GM21515 (cell line): ENCODE measurements at regions not wholly inside any gene's neighbourhood (a gene's known extent, or its start where the extent isn't known, plus 50 kb on each side); places are given as distances from the start of the nearest gene placed in this dataset.
"Not testable (repeated sequence)": the region's sequence is repeated elsewhere in the genome, so short reads cannot be mapped to it uniquely, and the experiment has no call there.

Source experiments
- ATAC-seq: cut with Tn5 transposase; IDR thresholded peaks from one replicate; pipeline ENCODE4 v1.9.1; 2021; ENCODE audit not compliant: unreplicated experiment

DNA sequence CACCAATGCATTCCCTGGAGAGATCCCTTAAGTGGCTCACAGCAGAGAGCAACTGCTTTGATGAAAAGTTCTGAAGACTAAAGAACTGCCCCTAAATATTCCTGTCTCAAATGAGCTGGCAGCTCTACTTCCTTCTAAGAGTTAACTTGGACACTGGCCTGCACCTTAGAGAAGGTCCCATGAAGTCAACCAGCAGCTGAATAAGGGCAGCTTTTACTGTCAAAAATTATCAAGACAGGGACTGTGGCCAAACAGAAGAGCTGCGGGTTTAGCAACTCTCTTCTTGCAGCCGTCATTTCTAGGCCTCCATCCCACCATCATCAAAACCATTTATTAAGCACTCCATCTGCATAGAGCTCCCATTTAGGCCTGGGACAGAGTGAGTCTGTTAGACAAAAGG is 491.1 kb upstream of the TSHZ3 start:
- ATAC-seq: no peak

DNA sequence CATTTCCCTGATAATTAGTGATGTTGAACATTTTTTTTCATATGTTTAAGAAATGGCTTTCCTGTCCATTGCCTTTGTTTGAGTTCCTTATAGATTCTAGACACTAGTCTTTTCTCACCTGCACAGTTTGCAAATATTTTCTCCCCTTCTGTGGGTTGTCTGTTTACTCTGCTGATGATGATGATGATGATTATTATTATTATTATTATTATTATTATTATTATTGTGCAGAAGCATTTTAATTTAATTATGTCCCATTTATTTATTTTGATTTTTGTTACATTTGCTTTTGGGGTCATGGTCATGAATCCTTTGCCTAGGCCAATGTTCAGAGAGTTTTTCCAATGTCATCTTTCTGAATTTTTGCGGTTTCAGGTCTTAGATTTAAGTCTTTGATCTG is 492.5 kb upstream of the TSHZ3 start:
- no peak for ATAC-seq

DNA sequence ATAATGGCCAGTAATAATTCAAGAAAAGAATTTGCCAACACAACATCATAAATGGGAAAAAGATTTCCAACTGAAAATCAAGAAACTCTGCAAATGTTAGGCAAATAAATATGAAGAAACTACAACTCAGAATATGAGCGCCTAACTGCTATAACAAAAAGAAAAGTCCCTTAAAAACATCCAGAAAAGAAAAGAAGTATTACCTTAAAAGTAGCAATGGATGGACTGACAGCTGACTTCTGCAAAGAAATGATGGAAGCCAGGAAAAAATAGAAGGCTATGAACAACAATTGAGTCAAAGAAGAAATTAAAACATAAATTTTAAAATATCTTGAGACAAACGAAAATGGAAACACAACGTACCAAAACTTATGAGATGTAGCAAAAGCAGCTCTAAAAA is 482.3 kb upstream of the ZNF507 start:
- ATAC-seq: no peak

- no peak for ATAC-seq
These were observed 471.1 kb upstream of the ZNF507 start for GRCh38 chr19:31874313-31874712.

DNA sequence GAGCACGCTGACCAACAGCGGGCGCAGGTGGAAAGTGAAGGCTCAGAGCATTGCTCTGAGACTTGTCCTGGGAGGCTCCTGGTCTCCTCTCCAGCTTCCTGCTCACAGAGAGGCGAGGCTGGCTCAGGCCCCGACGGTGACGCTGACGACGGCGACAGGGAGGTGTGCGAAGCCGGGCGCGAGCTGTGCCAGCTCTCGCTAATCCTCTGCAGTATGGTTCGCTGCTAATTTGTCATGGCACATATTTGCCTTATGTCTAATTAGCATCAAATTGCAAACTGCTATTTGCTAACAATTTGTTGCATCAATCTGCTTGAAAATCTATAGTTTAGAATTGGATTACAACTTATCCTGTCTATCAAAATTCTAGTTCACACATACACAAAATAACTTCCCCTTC is 469.8 kb upstream of the ZNF507 start:
- no peak for ATAC-seq

DNA sequence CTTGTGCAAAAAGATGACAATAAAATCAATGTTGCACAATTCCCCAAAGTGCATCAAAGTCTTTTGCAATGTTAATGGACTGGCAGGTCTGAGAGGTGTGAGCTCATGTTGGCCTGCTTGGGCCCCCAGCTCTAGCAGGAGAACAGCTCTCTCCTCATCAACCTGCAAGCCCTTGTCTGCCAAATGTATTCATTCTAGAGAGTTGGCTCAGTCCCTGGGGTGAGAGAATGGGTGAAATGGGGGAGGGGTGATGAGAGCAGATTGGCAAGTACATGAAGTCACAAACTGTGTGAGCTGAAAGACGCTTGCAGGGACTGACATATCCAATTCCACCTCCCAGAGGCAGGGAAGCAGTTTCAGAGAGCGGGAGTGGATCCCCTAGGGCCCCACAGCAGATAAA is 465.1 kb upstream of the ZNF507 start:
- ATAC-seq: no peak

- no peak for ATAC-seq
These were observed 463.4 kb upstream of the ZNF507 start for GRCh38 chr19:31881988-31882387.

GRCh38 chr19:31882709-31883108 is 462.7 kb upstream of the ZNF507 start:
- ATAC-seq: no peak

DNA sequence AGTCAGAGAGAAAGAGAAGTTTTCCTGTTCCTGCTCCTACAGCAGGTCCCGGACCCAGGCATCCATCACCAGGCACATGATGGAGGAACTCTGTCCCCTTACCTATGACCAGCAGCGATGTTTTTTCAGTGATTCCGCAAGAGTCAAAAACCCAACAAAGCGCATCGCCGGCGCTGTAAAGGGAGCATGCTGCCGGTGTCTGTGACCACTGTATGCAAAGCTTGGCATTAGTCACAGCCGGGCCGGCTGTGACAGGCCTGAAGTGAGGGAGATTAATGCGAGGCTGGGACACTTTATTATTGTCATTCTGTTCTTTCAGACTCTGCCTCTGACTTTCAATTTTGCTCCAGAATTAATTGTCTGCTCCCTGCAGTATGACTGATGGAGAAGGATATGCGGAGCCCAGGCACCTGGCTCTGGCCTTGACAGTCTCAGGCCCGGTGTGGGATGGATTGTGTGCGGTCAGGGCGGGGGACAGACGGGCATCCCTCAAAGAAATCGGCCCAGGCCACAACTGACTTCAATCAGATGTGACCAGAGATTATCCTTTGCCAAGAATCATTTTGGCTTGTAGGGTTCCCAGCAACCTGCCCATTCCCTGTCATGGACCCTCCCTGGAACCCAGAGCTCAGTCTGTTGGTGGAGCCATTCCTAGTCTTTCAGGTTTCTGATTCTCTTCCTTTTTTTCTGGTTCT is 462.0 kb upstream of the ZNF507 start:
- ATAC-seq: no peak

GRCh38 chr19:31885280-31885853 is 460.0 kb upstream of the ZNF507 start:
- no peak for ATAC-seq

- no peak for ATAC-seq
These were observed 455.2 kb upstream of the ZNF507 start for GRCh38 chr19:31890230-31890629.

DNA sequence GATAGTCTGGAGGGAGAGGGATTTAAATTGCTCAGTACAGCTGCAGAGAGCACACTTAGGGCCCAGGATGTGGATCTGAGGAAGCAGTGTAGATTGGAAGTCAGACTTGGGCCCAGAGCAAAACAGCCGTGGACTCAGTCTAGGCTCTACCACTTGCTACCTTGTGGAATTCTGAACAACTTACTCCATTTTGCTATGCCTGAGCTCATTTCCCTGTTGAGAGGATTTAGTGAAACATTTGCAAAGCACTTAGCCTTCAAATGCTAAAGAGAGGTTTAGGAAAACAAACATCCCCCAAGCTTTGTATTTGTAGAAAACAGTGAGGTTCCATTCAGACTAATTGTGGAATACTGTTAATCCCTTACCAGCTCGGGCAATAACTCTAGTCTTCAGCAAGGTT is 453.4 kb upstream of the ZNF507 start:
- no peak for ATAC-seq

- ATAC-seq: not testable (repeated sequence)
These were observed 451.9 kb upstream of the ZNF507 start for GRCh38 chr19:31893491-31893890.

DNA sequence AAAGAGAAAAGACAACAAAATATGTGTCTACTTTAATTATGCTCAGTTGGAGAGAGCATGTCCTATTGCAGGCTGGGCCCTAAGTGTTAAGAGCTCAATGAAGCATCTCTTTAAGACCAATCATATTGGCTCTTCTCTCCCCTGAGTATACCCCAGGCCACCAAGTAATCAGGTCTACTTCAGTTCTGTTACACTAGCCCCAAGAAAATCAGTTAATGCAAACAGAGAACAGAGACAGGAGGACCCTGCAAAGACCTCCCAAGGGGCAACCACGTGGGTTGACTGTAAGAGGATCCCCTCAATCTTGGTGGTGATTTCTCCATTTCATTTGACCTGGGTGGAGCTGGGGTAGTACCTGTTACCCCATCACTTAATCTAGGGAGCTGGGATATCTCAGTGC is 451.0 kb upstream of the ZNF507 start:
- ATAC-seq: no peak

DNA sequence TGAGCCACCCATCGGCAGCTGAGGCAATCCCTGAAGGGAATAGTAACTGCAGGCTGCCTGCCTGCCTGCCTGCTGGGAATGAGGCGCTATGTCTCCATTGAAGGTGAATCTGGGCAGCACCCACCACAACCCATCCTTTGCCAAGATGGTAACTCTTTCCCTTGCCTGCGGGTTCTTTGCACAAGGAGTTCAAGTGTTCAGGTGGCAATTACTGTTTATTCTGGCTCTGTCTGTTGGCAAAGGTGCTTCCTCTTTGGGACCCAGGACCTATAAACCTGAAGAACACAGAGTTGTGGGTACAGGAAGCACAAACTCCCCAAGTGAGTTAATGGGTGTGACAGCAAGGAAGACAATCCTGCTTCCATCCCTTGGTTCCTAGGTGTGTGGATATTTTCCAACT is 448.1 kb upstream of the ZNF507 start:
- ATAC-seq: no peak

DNA sequence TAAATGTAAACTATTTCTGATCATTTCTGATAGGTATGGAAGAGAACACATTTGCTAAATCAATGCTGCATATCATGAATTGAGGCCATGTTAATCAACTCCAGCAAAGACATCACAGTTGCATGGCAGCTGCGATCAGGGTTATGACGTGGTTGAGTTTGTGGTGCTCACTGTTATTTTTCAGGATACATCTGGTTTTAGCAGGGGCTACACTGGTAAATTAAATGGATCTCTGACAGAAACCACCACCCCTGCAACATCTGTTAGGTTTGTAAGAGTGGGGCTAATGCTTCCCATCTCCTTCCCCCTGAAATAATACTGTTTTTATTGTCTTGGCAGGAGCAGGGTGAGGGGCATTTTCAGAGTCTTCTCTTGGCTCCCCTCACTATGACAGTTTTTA is 444.4 kb upstream of the ZNF507 start:
- no peak for ATAC-seq

DNA sequence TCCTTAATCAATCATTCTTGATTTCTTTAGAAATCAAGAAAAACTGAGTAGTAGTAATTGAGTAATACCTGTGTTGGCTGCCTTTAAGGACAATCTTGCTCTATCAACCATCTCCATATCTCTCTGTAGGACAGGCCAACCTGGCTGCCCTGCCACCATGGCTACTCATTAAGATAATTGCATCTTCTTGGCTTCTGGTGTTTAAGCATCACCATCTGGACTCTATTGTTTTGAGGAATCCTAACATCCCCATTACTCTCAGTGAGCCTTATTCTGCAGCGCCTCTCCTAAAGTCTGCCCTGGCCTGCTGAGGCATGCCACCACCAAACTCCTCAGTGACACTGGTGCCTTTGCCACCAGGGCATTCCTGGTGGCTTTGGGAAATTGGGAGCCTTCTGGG is 442.6 kb upstream of the ZNF507 start:
- ATAC-seq: no peak

DNA sequence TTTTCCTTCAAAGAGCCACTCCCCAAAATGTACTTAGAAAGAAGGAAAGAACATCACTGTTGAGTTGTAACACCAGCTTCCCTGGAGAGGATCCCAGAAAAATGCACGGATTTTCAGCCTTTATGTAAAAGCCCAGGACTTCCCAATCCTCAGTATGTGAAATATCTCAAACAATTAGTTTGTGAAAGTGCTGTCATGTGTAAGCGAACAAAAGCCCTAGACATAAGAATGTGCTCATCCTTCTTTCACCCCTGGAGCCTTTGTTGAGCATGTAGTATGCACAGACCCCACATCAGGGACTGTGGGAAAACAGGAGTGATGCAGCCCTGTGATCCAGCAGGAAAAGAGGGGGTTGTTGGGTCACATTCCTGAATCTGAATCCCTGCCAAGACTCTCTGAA is 441.4 kb upstream of the ZNF507 start:
- ATAC-seq: no peak

GRCh38 chr19:31906111-31906871 is 439.1 kb upstream of the ZNF507 start:
- no peak for ATAC-seq

DNA sequence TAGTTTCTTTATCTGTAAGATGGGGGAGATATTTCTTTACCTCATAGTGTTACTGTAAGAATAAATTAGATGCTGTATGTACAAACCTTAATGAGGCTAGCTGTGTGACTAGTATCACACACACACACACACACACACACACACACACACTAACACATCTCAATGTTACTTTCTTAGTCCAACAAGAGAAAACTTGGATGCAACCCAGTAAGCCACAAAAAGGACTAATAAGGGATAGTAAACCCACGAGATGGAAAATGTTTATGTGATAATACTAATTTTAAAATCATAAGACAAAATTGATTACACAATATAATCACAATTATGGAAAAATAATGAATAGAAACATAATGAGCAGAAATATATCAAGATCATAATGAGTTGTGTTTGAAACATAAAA is 437.7 kb upstream of the ZNF507 start:
- ATAC-seq: no peak

DNA sequence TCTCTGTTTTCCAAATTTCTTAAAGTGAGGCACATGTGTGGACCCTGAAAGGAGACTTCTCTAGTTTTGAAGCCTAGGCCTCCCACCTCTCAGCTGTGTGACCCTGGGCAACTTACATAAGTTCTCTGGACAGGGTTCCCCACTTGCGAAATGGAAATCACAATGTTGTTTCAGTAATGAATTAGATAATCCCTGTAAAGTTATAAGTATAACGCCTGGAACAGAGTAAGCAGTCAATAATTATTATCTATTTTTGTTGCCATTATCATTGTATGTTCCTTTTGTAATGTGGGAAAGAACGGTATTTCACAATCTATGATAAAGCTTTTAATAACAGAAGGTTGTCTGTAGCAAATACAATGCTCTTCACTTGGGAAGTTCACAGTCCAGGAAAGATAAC is 437.3 kb upstream of the ZNF507 start:
- ATAC-seq: no peak

- no peak for ATAC-seq
These were observed 436.7 kb upstream of the ZNF507 start for GRCh38 chr19:31908496-31909225.
